Osteocyte (in vitro differentiated cells): ENCODE measurements at regions not wholly inside any gene's neighbourhood (a gene's known extent, or its start where the extent isn't known, plus 50 kb on each side); places are given as distances from the start of the nearest gene placed in this dataset.

Experiments
- DNase-seq: peaks from one replicate; pipeline ENCODE4 v3.0.0; 2021; ENCODE audit warnings: mixed read lengths; ENCODE audit not compliant: unreplicated experiment; ENCODE audit errors: extremely low spot score
- H3K27ac Mint-ChIP-seq: one replicate; pipeline ENCODE4 v1.8.0; 2021; ENCODE audit warnings: mild to moderate bottlenecking, mixed read lengths; ENCODE audit not compliant: unreplicated experiment
- H3K27me3 Mint-ChIP-seq: one replicate; pipeline ENCODE4 v1.8.0; 2021; ENCODE audit warnings: mixed read lengths; ENCODE audit not compliant: unreplicated experiment
- H3K36me3 Mint-ChIP-seq: one replicate; pipeline ENCODE4 v1.8.0; 2021; ENCODE audit warnings: mixed read lengths; ENCODE audit not compliant: unreplicated experiment
- H3K4me1 Mint-ChIP-seq: one replicate; pipeline ENCODE4 v1.8.0; 2021; ENCODE audit warnings: mixed read lengths; ENCODE audit not compliant: unreplicated experiment
- H3K4me3 Mint-ChIP-seq: one replicate; pipeline ENCODE4 v1.8.0; 2021; ENCODE audit warnings: mild to moderate bottlenecking, moderate library complexity, mixed read lengths; ENCODE audit not compliant: unreplicated experiment
- H3K9me3 Mint-ChIP-seq: one replicate; pipeline ENCODE4 v1.8.0; 2021; ENCODE audit warnings: mixed read lengths; ENCODE audit not compliant: unreplicated experiment
- CTCF ChIP-seq: fragments of 200-600 bp; sonication (generic); IDR thresholded peaks from 2 replicates; pipeline ENCODE4 v1.5.0; 2021; ENCODE audit warnings: antibody characterized with exemption, mild to moderate bottlenecking, moderate library complexity

- DNase-seq = no peak
- Mint-ChIP-seq H3K9me3 (peaks cover 15% of the 10 kb centered on the region), H3K27me3 (no peaks in the 10 kb centered on the region), H3K27ac (no peak overlapping the region), H3K4me1 (no peaks in the 10 kb centered on the region), H3K4me3 (no peak overlapping the region), H3K36me3 (no peaks in the 10 kb centered on the region)
- no peak for TF ChIP-seq CTCF
These were observed 324.1 kb downstream of the HAPSTR1 start for GRCh38 chr16:9415545-9415944.

- no peak overlapping the region for H3K4me3 Mint-ChIP-seq
- H3K27ac Mint-ChIP-seq = no peak overlapping the region
- H3K4me1 Mint-ChIP-seq = no peaks in the 10 kb centered on the region
- no peak for TF ChIP-seq CTCF
- no peak for DNase-seq
- H3K27me3 Mint-ChIP-seq = no peaks in the 10 kb centered on the region
- peaks cover 25% of the 10 kb centered on the region for H3K9me3 Mint-ChIP-seq
- no peaks in the 10 kb centered on the region for H3K36me3 Mint-ChIP-seq
These were observed 326.5 kb downstream of the HAPSTR1 start for GRCh38 chr16:9417898-9418297.

- TF ChIP-seq CTCF = no peak
- Mint-ChIP-seq H3K27ac (no peak overlapping the region), H3K9me3 (peaks cover 25% of the 10 kb centered on the region), H3K27me3 (no peaks in the 10 kb centered on the region), H3K4me1 (no peaks in the 10 kb centered on the region), H3K4me3 (no peak overlapping the region), H3K36me3 (no peaks in the 10 kb centered on the region)
- peak; percentile 1 for DNase-seq
These were observed 327.7 kb downstream of the HAPSTR1 start for GRCh38 chr16:9419161-9419560.

GRCh38 chr16:9422762-9423513 lies 331.5 kb downstream of the HAPSTR1 start:
- Mint-ChIP-seq H3K36me3 (no peaks in the 10 kb centered on the region), H3K27me3 (no peaks in the 10 kb centered on the region), H3K4me1 (no peaks in the 10 kb centered on the region), H3K27ac (no peak overlapping the region), H3K9me3 (peaks cover 19% of the 10 kb centered on the region), H3K4me3 (no peak overlapping the region)
- DNase-seq = peak; percentile 42
- TF ChIP-seq CTCF = no peak

GRCh38 chr16:9425236-9425635 lies 333.8 kb downstream of the HAPSTR1 start:
- H3K27ac Mint-ChIP-seq = no peak overlapping the region
- H3K36me3 Mint-ChIP-seq = no peaks in the 10 kb centered on the region
- no peak for TF ChIP-seq CTCF
- no peaks in the 10 kb centered on the region for H3K4me1 Mint-ChIP-seq
- H3K27me3 Mint-ChIP-seq = no peaks in the 10 kb centered on the region
- peaks cover 14% of the 10 kb centered on the region for H3K9me3 Mint-ChIP-seq
- DNase-seq = peak; percentile 4
- H3K4me3 Mint-ChIP-seq = no peak overlapping the region
